ENCODE measurements at regions not wholly inside any gene's neighbourhood (a gene's known extent, or its start where the extent isn't known, plus 50 kb on each side); places are given as distances from the start of the nearest gene placed in this dataset.
"Not testable (repeated sequence)": the region's sequence is repeated elsewhere in the genome, so short reads cannot be mapped to it uniquely, and the experiment has no call there.

GRCh38 chr2:210871566-210871965 is 315.2 kb downstream of the CPS1 start:
- DNase-seq; CTCF ChIA-PET; H3K27me3 Mint-ChIP-seq (ENCODE audit: low read depth); H3K27ac Mint-ChIP-seq; H3K4me3 Mint-ChIP-seq; H3K4me1 Mint-ChIP-seq (ENCODE audit: low read depth); intact Hi-C loops (cut with micrococcal nuclease); H3K36me3 Mint-ChIP-seq (ENCODE audit: low read depth); H3K9me3 Mint-ChIP-seq: not testable (repeated sequence)

- CTCF ChIA-PET = no interaction called here
- no peak overlapping the region for H3K4me3 Mint-ChIP-seq
- DNase-seq = no peak
- no peaks in the 10 kb centered on the region for H3K27me3 Mint-ChIP-seq (ENCODE audit: low read depth)
- no peaks in the 10 kb centered on the region for H3K36me3 Mint-ChIP-seq (ENCODE audit: low read depth)
- intact Hi-C loops (cut with micrococcal nuclease) = no loop called here
- no peaks in the 10 kb centered on the region for H3K4me1 Mint-ChIP-seq (ENCODE audit: low read depth)
- H3K9me3 Mint-ChIP-seq = peaks cover 4% of the 10 kb centered on the region
- no peak overlapping the region for H3K27ac Mint-ChIP-seq
Observed at GRCh38 chr2:210873631-210874030, 317.2 kb downstream of the CPS1 start.

DNA sequence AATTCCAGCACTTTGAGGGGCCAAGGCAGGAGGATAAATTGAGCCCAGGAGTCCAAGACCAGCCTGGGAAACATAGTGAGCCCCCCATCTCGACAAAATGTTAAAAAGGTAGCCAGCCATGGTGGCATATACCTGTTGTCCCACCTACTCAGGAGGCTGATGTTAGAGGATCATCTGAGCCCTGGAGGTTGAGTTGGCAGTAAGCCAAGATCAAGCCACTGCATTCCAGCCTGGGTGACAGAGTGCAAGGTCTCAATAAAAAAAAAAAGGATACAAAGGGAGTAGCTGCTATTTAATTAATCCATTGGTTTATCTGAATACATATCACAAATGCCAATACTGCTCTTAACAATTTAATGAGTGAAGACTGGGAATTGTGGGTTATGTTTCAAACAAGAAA is 327.8 kb downstream of the CPS1 start:
- intact Hi-C loops (cut with micrococcal nuclease) = no loop called here
- DNase-seq = no peak
- Mint-ChIP-seq H3K4me1 (ENCODE audit: low read depth) (no peaks in the 10 kb centered on the region), H3K36me3 (ENCODE audit: low read depth) (no peaks in the 10 kb centered on the region), H3K27me3 (ENCODE audit: low read depth) (no peaks in the 10 kb centered on the region), H3K9me3 (peaks cover 2% of the 10 kb centered on the region), H3K4me3 (no peak overlapping the region), H3K27ac (no peak overlapping the region)
- CTCF ChIA-PET = interaction anchor here (0.7 kb wide), 1 partner anchor 251 kb away, joined by 3 read pairs; no protein-coding TSS in a partner anchor

DNA sequence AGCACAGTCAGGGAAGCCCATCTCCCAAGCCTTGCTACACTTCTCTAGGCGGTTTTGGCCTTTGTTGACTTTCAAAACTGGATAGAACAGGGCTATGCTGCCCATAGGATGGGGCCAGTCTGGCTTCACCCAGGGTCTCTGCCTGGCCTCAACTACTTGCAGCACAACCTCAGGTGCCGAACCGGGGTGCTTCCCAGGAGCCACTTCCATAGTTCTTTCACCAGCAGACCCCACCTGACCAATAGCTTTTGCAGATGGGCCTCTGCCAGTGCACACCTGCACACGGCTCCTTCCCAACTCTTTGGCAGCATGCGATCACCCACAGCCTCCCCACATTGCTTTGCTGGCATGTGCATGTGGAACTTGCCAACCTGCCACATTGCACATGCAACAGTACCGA is 331.6 kb downstream of the CPS1 start:
- H3K9me3 Mint-ChIP-seq = peaks cover 7% of the 10 kb centered on the region
- H3K4me3 Mint-ChIP-seq = no peak overlapping the region
- H3K4me1 Mint-ChIP-seq (ENCODE audit: low read depth) = no peaks in the 10 kb centered on the region
- H3K36me3 Mint-ChIP-seq (ENCODE audit: low read depth) = no peaks in the 10 kb centered on the region
- intact Hi-C loops (cut with micrococcal nuclease) = no loop called here
- DNase-seq = no peak
- no peaks in the 10 kb centered on the region for H3K27me3 Mint-ChIP-seq (ENCODE audit: low read depth)
- CTCF ChIA-PET = no interaction called here
- H3K27ac Mint-ChIP-seq = no peak overlapping the region

DNA sequence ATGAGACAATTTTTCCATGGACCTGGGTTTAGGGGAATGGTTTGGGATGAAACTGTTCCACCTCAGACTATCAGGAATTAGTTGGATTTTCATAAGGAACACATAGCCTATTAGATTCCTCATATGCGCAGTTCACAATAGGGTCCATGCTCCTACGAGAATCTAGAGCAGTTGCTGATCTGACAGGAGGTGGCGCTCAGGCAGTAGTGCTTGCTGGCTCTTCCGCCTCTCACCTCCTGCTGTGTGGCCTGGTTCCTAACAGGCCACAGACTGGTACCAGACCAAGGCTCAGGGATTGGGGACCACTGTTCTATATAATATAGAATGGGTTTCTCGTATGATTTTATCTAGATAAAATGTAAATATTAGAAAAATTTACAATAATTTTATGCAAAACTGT is 338.7 kb downstream of the CPS1 start:
- Mint-ChIP-seq H3K27ac (no peak overlapping the region), H3K4me1 (ENCODE audit: low read depth) (no peaks in the 10 kb centered on the region), H3K27me3 (ENCODE audit: low read depth) (no peaks in the 10 kb centered on the region), H3K36me3 (ENCODE audit: low read depth) (no peaks in the 10 kb centered on the region), H3K4me3 (no peak overlapping the region), H3K9me3 (peaks cover 13% of the 10 kb centered on the region)
- CTCF ChIA-PET = no interaction called here
- intact Hi-C loops (cut with micrococcal nuclease) = no loop called here
- DNase-seq = no peak

GRCh38 chr2:210899131-210899530 is 342.7 kb downstream of the CPS1 start:
- CTCF ChIA-PET = no interaction called here
- H3K9me3 Mint-ChIP-seq = no peaks in the 10 kb centered on the region
- no peaks in the 10 kb centered on the region for H3K27me3 Mint-ChIP-seq (ENCODE audit: low read depth)
- intact Hi-C loops (cut with micrococcal nuclease) = no loop called here
- H3K4me1 Mint-ChIP-seq (ENCODE audit: low read depth) = no peaks in the 10 kb centered on the region
- DNase-seq = no peak
- no peak overlapping the region for H3K4me3 Mint-ChIP-seq
- no peaks in the 10 kb centered on the region for H3K36me3 Mint-ChIP-seq (ENCODE audit: low read depth)
- H3K27ac Mint-ChIP-seq = no peak overlapping the region

DNA sequence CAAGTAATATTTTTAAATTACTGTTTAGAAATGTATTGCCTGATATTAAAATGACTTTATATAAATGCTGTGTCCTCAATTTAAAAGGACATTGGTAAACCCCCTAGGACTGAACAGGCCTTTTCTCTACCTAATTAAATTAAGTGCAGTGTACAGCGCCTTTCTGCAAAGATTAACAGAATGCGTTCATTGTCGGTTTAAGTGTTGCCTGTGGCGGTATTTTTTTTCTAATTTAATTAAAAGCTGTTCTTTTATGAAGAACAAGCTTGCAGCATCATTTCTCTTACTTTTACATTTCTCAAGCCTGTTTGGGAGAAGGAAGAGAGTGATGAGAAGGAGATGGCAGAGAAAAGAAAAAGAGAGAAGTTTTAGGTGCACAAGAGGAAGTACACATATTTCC is 344.9 kb downstream of the CPS1 start:
- Mint-ChIP-seq H3K4me3 (no peak overlapping the region), H3K36me3 (ENCODE audit: low read depth) (no peaks in the 10 kb centered on the region), H3K27ac (no peak overlapping the region), H3K27me3 (ENCODE audit: low read depth) (no peaks in the 10 kb centered on the region), H3K4me1 (ENCODE audit: low read depth) (no peaks in the 10 kb centered on the region), H3K9me3 (no peaks in the 10 kb centered on the region)
- CTCF ChIA-PET = no interaction called here
- no peak for DNase-seq
- intact Hi-C loops (cut with micrococcal nuclease) = no loop called here

DNA sequence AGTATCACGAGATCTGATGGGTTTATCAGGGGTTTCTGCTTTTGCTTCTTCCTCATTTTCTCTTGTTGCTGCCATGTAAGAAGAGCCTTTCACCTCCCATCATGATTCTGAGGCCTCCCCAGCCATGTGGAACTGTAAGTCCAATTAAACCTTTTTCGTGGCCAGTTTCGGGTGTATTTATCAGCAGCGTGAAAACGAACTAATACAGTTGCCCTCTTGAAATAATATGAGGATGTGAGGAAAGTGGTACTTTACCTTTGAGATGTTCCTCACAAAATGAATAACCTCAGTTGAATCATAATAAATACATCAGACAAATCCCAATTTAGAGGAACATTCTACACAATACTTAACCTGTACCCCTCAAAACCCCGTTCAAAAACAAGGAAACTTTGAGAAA is 356.4 kb downstream of the CPS1 start:
- DNase-seq = no peak
- Mint-ChIP-seq H3K9me3 (peaks cover 17% of the 10 kb centered on the region), H3K4me1 (ENCODE audit: low read depth) (no peaks in the 10 kb centered on the region), H3K27ac (no peak overlapping the region), H3K4me3 (no peak overlapping the region), H3K36me3 (ENCODE audit: low read depth) (no peaks in the 10 kb centered on the region), H3K27me3 (ENCODE audit: low read depth) (no peaks in the 10 kb centered on the region)
- CTCF ChIA-PET = no interaction called here
- intact Hi-C loops (cut with micrococcal nuclease) = no loop called here

DNA sequence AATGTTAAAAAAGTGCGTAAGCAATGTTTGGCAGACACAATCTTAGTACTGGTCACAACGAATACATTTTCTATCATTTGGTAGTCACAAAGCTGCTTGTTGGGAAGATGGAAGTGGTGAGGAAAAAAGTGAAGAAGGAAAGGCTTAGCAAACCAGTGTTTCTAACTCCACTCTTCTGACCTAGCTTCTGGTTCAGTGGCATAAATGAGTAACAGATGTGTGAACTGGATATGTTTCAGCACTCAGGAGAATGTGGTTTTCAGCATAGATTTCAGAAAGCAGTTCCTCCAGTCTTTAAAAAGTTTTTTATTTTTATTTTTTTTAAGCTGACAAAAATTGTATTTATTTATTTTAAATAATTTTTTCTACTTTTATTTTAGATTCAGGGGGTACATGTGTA is 357.1 kb downstream of the CPS1 start:
- no peak overlapping the region for H3K4me3 Mint-ChIP-seq
- H3K27me3 Mint-ChIP-seq (ENCODE audit: low read depth) = no peaks in the 10 kb centered on the region
- no peak for DNase-seq
- intact Hi-C loops (cut with micrococcal nuclease) = no loop called here
- CTCF ChIA-PET = no interaction called here
- no peak overlapping the region for H3K27ac Mint-ChIP-seq
- no peaks in the 10 kb centered on the region for H3K36me3 Mint-ChIP-seq (ENCODE audit: low read depth)
- no peaks in the 10 kb centered on the region for H3K4me1 Mint-ChIP-seq (ENCODE audit: low read depth)
- H3K9me3 Mint-ChIP-seq = peaks cover 15% of the 10 kb centered on the region

- Mint-ChIP-seq H3K4me1 (ENCODE audit: low read depth) (no peaks in the 10 kb centered on the region), H3K36me3 (ENCODE audit: low read depth) (no peaks in the 10 kb centered on the region), H3K27me3 (ENCODE audit: low read depth) (no peaks in the 10 kb centered on the region), H3K27ac (no peak overlapping the region), H3K4me3 (no peak overlapping the region), H3K9me3 (peaks cover 15% of the 10 kb centered on the region)
- DNase-seq = no peak
- CTCF ChIA-PET = no interaction called here
- intact Hi-C loops (cut with micrococcal nuclease) = no loop called here
Observed at GRCh38 chr2:210915912-210916311, 359.5 kb downstream of the CPS1 start.

DNA sequence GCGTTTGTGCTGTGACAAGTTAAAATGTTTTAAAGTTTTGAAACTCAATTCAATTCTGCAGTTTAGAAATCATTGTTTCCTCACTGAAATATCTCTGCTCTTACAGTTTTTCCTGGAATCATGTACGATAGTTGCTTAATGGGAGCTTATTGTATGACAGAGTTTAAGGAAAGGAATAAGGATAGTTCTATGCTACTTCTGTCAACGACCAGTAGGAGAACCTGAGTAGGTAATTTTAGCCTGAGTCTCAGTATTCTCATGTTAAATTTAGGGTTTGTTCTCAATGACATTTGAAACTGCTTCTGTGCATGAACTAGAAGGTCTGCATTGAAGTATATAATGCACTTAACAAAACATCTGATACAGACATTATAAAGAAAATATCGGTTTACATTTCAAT is 361.1 kb downstream of the CPS1 start:
- Mint-ChIP-seq H3K4me3 (no peak overlapping the region), H3K9me3 (peaks cover 11% of the 10 kb centered on the region), H3K36me3 (ENCODE audit: low read depth) (no peaks in the 10 kb centered on the region), H3K27me3 (ENCODE audit: low read depth) (no peaks in the 10 kb centered on the region), H3K27ac (no peak overlapping the region), H3K4me1 (ENCODE audit: low read depth) (no peaks in the 10 kb centered on the region)
- intact Hi-C loops (cut with micrococcal nuclease) = no loop called here
- no peak for DNase-seq
- CTCF ChIA-PET = no interaction called here

DNA sequence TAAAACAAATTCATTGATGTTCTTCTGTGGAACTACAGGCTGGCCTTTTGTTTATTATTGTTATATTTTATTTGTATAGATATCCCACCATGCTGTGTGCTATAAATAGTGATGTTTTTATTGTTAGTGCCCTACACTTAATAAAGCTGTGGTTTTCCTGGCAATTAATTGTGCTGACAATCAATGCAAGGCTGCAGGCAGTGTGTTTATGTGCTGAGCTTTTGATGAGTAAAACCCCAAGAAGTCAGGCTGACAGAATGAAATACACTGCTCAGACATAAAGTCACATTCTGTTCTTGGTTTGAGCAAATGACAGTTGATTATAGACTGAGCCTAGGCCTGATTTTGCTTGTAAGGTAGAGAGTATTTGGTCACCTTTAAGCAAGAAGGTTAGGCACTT is 362.7 kb downstream of the CPS1 start:
- peaks cover 3% of the 10 kb centered on the region for H3K9me3 Mint-ChIP-seq
- intact Hi-C loops (cut with micrococcal nuclease) = no loop called here
- no peak overlapping the region for H3K4me3 Mint-ChIP-seq
- no peak for DNase-seq
- no peaks in the 10 kb centered on the region for H3K36me3 Mint-ChIP-seq (ENCODE audit: low read depth)
- no peaks in the 10 kb centered on the region for H3K4me1 Mint-ChIP-seq (ENCODE audit: low read depth)
- no peaks in the 10 kb centered on the region for H3K27me3 Mint-ChIP-seq (ENCODE audit: low read depth)
- CTCF ChIA-PET = no interaction called here
- H3K27ac Mint-ChIP-seq = no peak overlapping the region

- Mint-ChIP-seq H3K4me1 (ENCODE audit: low read depth) (no peaks in the 10 kb centered on the region), H3K4me3 (no peak overlapping the region), H3K36me3 (ENCODE audit: low read depth) (no peaks in the 10 kb centered on the region), H3K27me3 (ENCODE audit: low read depth) (no peaks in the 10 kb centered on the region), H3K27ac (no peak overlapping the region), H3K9me3 (no peaks in the 10 kb centered on the region)
- CTCF ChIA-PET = no interaction called here
- intact Hi-C loops (cut with micrococcal nuclease) = no loop called here
- DNase-seq = no peak
Observed at GRCh38 chr2:210922419-210922818, 366.0 kb downstream of the CPS1 start.

DNA sequence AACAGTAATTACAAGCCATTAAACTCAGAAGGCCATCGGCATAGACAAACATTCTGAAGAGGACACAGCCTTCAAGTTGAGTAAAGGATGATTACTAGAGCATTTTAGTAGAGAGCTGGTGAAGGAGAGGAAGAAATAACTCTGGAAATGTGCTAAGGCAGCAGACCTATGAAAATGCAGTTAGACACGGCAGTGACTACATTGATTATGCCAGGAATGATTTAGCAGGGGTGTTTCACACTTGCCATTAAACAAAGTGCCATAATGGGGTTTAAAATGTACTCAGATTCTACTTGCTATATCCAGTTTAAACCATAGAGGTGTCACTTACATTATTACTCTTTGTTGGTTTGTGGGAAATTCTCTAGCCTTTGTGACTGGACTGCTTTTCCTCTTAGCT is 372.3 kb downstream of the CPS1 start:
- Mint-ChIP-seq H3K36me3 (ENCODE audit: low read depth) (no peaks in the 10 kb centered on the region), H3K27ac (no peak overlapping the region), H3K27me3 (ENCODE audit: low read depth) (no peaks in the 10 kb centered on the region), H3K4me3 (no peak overlapping the region), H3K9me3 (peaks cover 2% of the 10 kb centered on the region), H3K4me1 (ENCODE audit: low read depth) (no peaks in the 10 kb centered on the region)
- intact Hi-C loops (cut with micrococcal nuclease) = no loop called here
- CTCF ChIA-PET = no interaction called here
- no peak for DNase-seq

Data from activated naive CD4-positive, alpha-beta T cell treated with anti-CD3 and anti-CD28 coated beads for 36 hours (primary cell).